Psoas muscle (tissue), 7 donors: ENCODE measurements at regions not wholly inside any gene's neighbourhood (a gene's known extent, or its start where the extent isn't known, plus 50 kb on each side); places are given as distances from the start of the nearest gene placed in this dataset.

Source experiments
- ATAC-seq, 4 donors: fragments of 200-7000 bp; cut with Tn5 transposase; one replicate each; pipeline ENCODE4 v1.9.1; 2020; ENCODE audit warnings: moderate library complexity in 3 of 4, mild to moderate bottlenecking in 2 of 4
- DNase-seq, 2 donors: peaks; one replicate each; pipeline ENCODE4 v3.0.0-alpha.2; 2020
- H3K27ac ChIP-seq: fragments of 200-600 bp; one replicate; pipeline ENCODE4 v1.8.0; 2022
- H3K27me3 ChIP-seq, 3 donors: fragments of 200-600 bp in 1 of 3; one replicate each; pipeline versions ENCODE4 v1.6.1 to v1.8.0; 2013 to 2022; ENCODE audit warnings: low read length in 2 of 3, mild to moderate bottlenecking in 2 of 3, moderate library complexity in 1 of 3; ENCODE audit not compliant: insufficient read depth in 3 of 3
- H3K36me3 ChIP-seq, 2 donors: fragments of 200-600 bp in 1 of 2; one replicate each; pipeline versions ENCODE4 v1.6.1 to v1.8.0; 2013 to 2022; ENCODE audit warnings: low read depth in 1 of 2, mild to moderate bottlenecking in 1 of 2, moderate library complexity in 1 of 2; ENCODE audit not compliant: insufficient read depth in 1 of 2
- H3K4me1 ChIP-seq: fragments of 200-600 bp; one replicate; pipeline ENCODE4 v1.8.0; 2022
- H3K4me3 ChIP-seq: fragments of 200-600 bp; one replicate; pipeline ENCODE4 v1.8.0; 2022; ENCODE audit warnings: mild to moderate bottlenecking
- H3K9me3 ChIP-seq: fragments of 200-600 bp; one replicate; pipeline ENCODE4 v1.8.0; 2022
- WGBS, 3 donors: extraction: QIAGEN DNeasy Blood & Tissue Kit; methylation state at CpG; one replicate each; pipeline versions ENCODE4 v1.1.6 to v1.1.7; 2013; 5-methylcytosine and 5-hydroxymethylcytosine counted together
- intact Hi-C, 2 donors: fragments of 100-400 bp; cut with DNase I; formaldehyde crosslinking; loops; one replicate each; pipeline versions ENCODE4 v1.11.0 to v1.14.2; 2022
- TF ChIP-seq, protein P1 (sequence below): fragments of 200-600 bp; IDR thresholded peaks from one replicate; pipeline ENCODE4 v1.8.0; 2022; ENCODE audit warnings: antibody characterized with exemption
- donor health status: healthy with polysubstance abuse.
- donor health status: DM: no; HTN: no; CAD: no; lungs with moderate emphysema.
- donor health status: Bipolar disorder and iron deficiency.
- donor health status: healthy.
- donor health status: DM: yes; HTN: yes; CAD: no.
- donor health status: DM: no; HTN: no; CAD: no.
- donor health status: DM: yes; HTN: yes; CAD: no.

GRCh38 chr1:173302890-173303829 is 96.0 kb upstream of the TNFSF4 start:
- H3K27ac ChIP-seq: no peak overlapping the region
- H3K36me3 ChIP-seq: no peaks in the 10 kb centered on the region
- DNase-seq: no peak
- no peaks in the 10 kb centered on the region for H3K27me3 ChIP-seq
- intact Hi-C loops: no loop called here
- no peak overlapping the region for H3K4me3 ChIP-seq
- H3K9me3 ChIP-seq: no peaks in the 10 kb centered on the region
- WGBS, 3 donors: 65 to 74% (median 67%) methylated on average over 8 of the region's 8 CpGs
- TF ChIP-seq, protein P1, sequence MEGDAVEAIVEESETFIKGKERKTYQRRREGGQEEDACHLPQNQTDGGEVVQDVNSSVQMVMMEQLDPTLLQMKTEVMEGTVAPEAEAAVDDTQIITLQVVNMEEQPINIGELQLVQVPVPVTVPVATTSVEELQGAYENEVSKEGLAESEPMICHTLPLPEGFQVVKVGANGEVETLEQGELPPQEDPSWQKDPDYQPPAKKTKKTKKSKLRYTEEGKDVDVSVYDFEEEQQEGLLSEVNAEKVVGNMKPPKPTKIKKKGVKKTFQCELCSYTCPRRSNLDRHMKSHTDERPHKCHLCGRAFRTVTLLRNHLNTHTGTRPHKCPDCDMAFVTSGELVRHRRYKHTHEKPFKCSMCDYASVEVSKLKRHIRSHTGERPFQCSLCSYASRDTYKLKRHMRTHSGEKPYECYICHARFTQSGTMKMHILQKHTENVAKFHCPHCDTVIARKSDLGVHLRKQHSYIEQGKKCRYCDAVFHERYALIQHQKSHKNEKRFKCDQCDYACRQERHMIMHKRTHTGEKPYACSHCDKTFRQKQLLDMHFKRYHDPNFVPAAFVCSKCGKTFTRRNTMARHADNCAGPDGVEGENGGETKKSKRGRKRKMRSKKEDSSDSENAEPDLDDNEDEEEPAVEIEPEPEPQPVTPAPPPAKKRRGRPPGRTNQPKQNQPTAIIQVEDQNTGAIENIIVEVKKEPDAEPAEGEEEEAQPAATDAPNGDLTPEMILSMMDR: no peak
- no peak for ATAC-seq
- no peaks in the 10 kb centered on the region for H3K4me1 ChIP-seq

- ATAC-seq (no peak), DNase-seq (no peak)
- Histone ChIP-seq H3K27me3 (no peaks in the 10 kb centered on the region), H3K4me1 (no peaks in the 10 kb centered on the region), H3K4me3 (no peak overlapping the region), H3K9me3 (no peaks in the 10 kb centered on the region), H3K36me3 (no peaks in the 10 kb centered on the region), H3K27ac (no peak overlapping the region)
- intact Hi-C loops: no loop called here
- TF ChIP-seq, protein P1: no peak
- 92 to 97% (median 96%) methylated on average over 1 of the region's 1 CpG for WGBS, 3 donors
These were observed 96.9 kb upstream of the TNFSF4 start for GRCh38 chr1:173303984-173304383.

DNA sequence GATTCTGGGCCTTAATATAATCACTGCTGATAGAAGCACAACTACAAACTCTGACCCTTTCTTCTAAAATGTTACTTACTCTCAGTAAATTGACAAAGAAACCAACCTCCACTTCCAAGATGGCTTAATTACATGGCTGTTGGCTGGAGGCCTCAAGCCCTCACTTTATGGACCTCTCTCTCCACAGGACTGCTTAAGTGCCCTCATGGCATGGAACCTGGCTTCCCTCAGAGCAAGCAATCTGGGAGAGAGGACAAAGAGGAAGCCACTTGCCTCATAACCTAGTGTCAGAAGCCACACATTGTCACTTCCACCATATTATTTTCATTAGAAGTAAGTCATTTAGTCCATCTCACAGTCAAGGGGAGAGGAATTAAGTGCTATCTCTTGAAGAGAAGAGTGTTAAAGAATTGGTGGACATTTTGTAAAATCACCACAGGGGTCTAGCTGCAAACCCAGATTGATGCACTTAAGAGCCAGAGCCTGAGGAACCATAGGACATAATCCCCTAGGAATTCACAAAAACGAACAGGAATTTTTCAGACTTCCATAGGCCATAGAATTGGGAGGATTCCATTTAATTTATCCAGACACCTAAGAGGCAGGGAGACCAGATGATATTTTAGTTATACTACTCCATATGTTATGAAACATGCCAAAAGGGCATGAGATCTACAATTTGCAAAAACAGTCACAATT is 97.5 kb upstream of the TNFSF4 start:
- no peaks in the 10 kb centered on the region for H3K9me3 ChIP-seq
- TF ChIP-seq, protein P1: no peak
- intact Hi-C loops: no loop called here
- H3K27me3 ChIP-seq: no peaks in the 10 kb centered on the region
- 28 to 41% (median 37%) methylated on average over 1 of the region's 1 CpG for WGBS, 3 donors
- no peak overlapping the region for H3K27ac ChIP-seq
- H3K4me3 ChIP-seq: no peak overlapping the region
- no peaks in the 10 kb centered on the region for H3K36me3 ChIP-seq
- no peak for DNase-seq
- no peaks in the 10 kb centered on the region for H3K4me1 ChIP-seq
- no peak for ATAC-seq

- DNase-seq: no peak
- no peak overlapping the region for H3K4me3 ChIP-seq
- H3K27ac ChIP-seq: no peak overlapping the region
- no peaks in the 10 kb centered on the region for H3K27me3 ChIP-seq
- no peaks in the 10 kb centered on the region for H3K9me3 ChIP-seq
- ATAC-seq: no peak
- intact Hi-C loops: no loop called here
- TF ChIP-seq, protein P1: no peak
- WGBS, 3 donors: 74 to 92% (median 78%) methylated on average over 1 of the region's 1 CpG
- no peaks in the 10 kb centered on the region for H3K4me1 ChIP-seq
- no peaks in the 10 kb centered on the region for H3K36me3 ChIP-seq
These were observed 100.7 kb upstream of the TNFSF4 start for GRCh38 chr1:173307845-173308244.
